Spleen (tissue), 7 donors: ENCODE measurements at regions not wholly inside any gene's neighbourhood (a gene's known extent, or its start where the extent isn't known, plus 50 kb on each side); places are given as distances from the start of the nearest gene placed in this dataset.

Experiments
- CTCF ChIP-seq, 11 experiments: fragments of 200-600 bp in 7 of 11; fragments of 450-650 bp in 4 of 11; sonication (generic) in 4 of 11; IDR thresholded peaks in 8 of 11; conservative IDR thresholded peaks in 3 of 11; 1 replicate in 7 of 11; 2 replicates in 4 of 11; pipeline versions ENCODE4 v1.4.0 to v1.8.0; 2016 to 2021; ENCODE audit warnings: antibody characterized with exemption in 11 of 11, inconsistent platforms in 4 of 11, mild to moderate bottlenecking in 1 of 11
- POLR2A ChIP-seq, 3 donors: fragments of 450-650 bp; IDR thresholded peaks; one replicate each; pipeline ENCODE4 v1.5.1; 2017; ENCODE audit warnings: antibody characterized with exemption in 3 of 3, mild to moderate bottlenecking in 1 of 3
- POLR2AphosphoS5 ChIP-seq, 3 donors: sonication (generic); formaldehyde crosslinking; IDR thresholded peaks; one replicate each; pipeline ENCODE4 v1.5.1; 2017; ENCODE audit warnings: antibody characterized with exemption in 3 of 3
- donor health status: DM: no; HTN: no; CAD: no; lungs with moderate emphysema.
- donor health status: DM: no; HTN: no; CAD: no.
- donor health status: DM: no; HTN: no; CAD: no.

DNA sequence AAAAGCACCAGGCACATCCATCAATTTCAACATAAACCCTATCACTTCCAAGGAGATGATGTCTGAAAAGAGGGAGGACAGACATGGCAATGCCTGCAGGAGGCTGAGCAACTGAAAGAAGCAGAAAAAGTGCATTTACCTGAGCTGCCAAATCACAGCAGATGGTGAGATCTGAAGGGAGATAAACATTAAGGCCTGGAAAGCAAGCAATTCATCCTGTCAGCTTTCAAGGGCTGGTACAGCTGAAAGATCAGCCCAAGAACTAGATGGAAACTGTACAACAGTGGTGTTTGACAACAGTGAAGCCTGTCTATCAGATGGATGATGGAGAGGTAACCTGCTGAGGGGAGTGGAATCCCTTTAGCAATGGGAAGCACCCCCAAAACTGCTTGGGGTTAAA, 433.2 kb upstream of the ZNF608 start:
- TF ChIP-seq CTCF (IDR thresholded peaks at IDR 0.05 in 8 of 11, conservative IDR thresholded peaks at IDR 0.05 in 3 of 11) (no peak), POLR2A (IDR thresholded peaks at IDR 0.05) (no peak), POLR2AphosphoS5 (IDR thresholded peaks at IDR 0.05) (no peak)
